ENCODE measurements at regions not wholly inside any gene's neighbourhood (a gene's known extent, or its start where the extent isn't known, plus 50 kb on each side); places are given as distances from the start of the nearest gene placed in this dataset.

- intact Hi-C loops (cut with DNase I) = no loop called here
- H3K4me1 ChIP-seq = no peaks in the 10 kb centered on the region
- H3K36me3 ChIP-seq = no peaks in the 10 kb centered on the region
- no peak for DNase-seq (ENCODE audit: extremely low spot score in 2 of 2)
- no peak overlapping the region for H3K4me3 ChIP-seq
- TF ChIP-seq POLR2A (IDR thresholded peaks at IDR 0.05) (no peak), POLR2AphosphoS5 (IDR thresholded peaks at IDR 0.05; ENCODE audit: insufficient read depth in 1 of 2, low read depth in 1 of 2) (no peak)
- no peaks in the 10 kb centered on the region for H3K9me3 ChIP-seq
- H3K27ac ChIP-seq = no peak overlapping the region
- no peaks in the 10 kb centered on the region for H3K27me3 ChIP-seq
Measured at GRCh38 chr20:22320245-22320915, 264.0 kb downstream of the FOXA2 start.

- DNase-seq (ENCODE audit: extremely low spot score in 2 of 2) = no peak
- no peaks in the 10 kb centered on the region for H3K9me3 ChIP-seq
- H3K27ac ChIP-seq = no peak overlapping the region
- no peaks in the 10 kb centered on the region for H3K4me1 ChIP-seq
- no peaks in the 10 kb centered on the region for H3K36me3 ChIP-seq
- TF ChIP-seq POLR2AphosphoS5 (IDR thresholded peaks at IDR 0.05; ENCODE audit: insufficient read depth in 1 of 2, low read depth in 1 of 2) = no peak
- no peak for TF ChIP-seq CTCF (IDR thresholded peaks at IDR 0.05)
- no peak for TF ChIP-seq POLR2A (IDR thresholded peaks at IDR 0.05)
- no peak overlapping the region for H3K4me3 ChIP-seq
- intact Hi-C loops (cut with DNase I) = loop anchor here (2.0 kb wide), 1 partner anchor 35 kb away; no protein-coding TSS in a partner anchor
- no peaks in the 10 kb centered on the region for H3K27me3 ChIP-seq
Measured at GRCh38 chr20:22315771-22316170, 268.6 kb downstream of the FOXA2 start.

- intact Hi-C loops (cut with DNase I) = no loop called here
- Histone ChIP-seq H3K4me1 (no peaks in the 10 kb centered on the region), H3K9me3 (no peaks in the 10 kb centered on the region), H3K27me3 (no peaks in the 10 kb centered on the region), H3K4me3 (no peak overlapping the region), H3K27ac (no peak overlapping the region), H3K36me3 (no peaks in the 10 kb centered on the region)
- DNase-seq (ENCODE audit: extremely low spot score in 2 of 2) = no peak
- TF ChIP-seq POLR2AphosphoS5 (IDR thresholded peaks at IDR 0.05; ENCODE audit: insufficient read depth in 1 of 2, low read depth in 1 of 2) = no peak
- TF ChIP-seq CTCF (IDR thresholded peaks at IDR 0.05) = no peak
- no peak for TF ChIP-seq POLR2A (IDR thresholded peaks at IDR 0.05)
Measured at GRCh38 chr20:22315073-22315472, 269.3 kb downstream of the FOXA2 start.

- H3K27me3 ChIP-seq = no peaks in the 10 kb centered on the region
- H3K27ac ChIP-seq = no peak overlapping the region
- H3K4me3 ChIP-seq = no peak overlapping the region
- no peaks in the 10 kb centered on the region for H3K9me3 ChIP-seq
- no peak for TF ChIP-seq POLR2A (IDR thresholded peaks at IDR 0.05)
- TF ChIP-seq POLR2AphosphoS5 (IDR thresholded peaks at IDR 0.05; ENCODE audit: insufficient read depth in 1 of 2, low read depth in 1 of 2) = no peak
- TF ChIP-seq CTCF (IDR thresholded peaks at IDR 0.05) = peak in 1 of 3 experiments; percentile 21
- no peak for DNase-seq (ENCODE audit: extremely low spot score in 2 of 2)
- intact Hi-C loops (cut with DNase I) = no loop called here
- H3K4me1 ChIP-seq = no peaks in the 10 kb centered on the region
- H3K36me3 ChIP-seq = no peaks in the 10 kb centered on the region
Measured at GRCh38 chr20:22312744-22313346, 271.5 kb downstream of the FOXA2 start.

- DNase-seq (ENCODE audit: extremely low spot score in 2 of 2) = no peak
- H3K4me1 ChIP-seq = no peaks in the 10 kb centered on the region
- no peak overlapping the region for H3K4me3 ChIP-seq
- H3K27me3 ChIP-seq = no peaks in the 10 kb centered on the region
- H3K9me3 ChIP-seq = no peaks in the 10 kb centered on the region
- no peaks in the 10 kb centered on the region for H3K36me3 ChIP-seq
- intact Hi-C loops (cut with DNase I) = no loop called here
- no peak overlapping the region for H3K27ac ChIP-seq
- TF ChIP-seq POLR2AphosphoS5 (IDR thresholded peaks at IDR 0.05; ENCODE audit: insufficient read depth in 1 of 2, low read depth in 1 of 2) (no peak), CTCF (IDR thresholded peaks at IDR 0.05) (no peak), POLR2A (IDR thresholded peaks at IDR 0.05) (no peak)
Measured at GRCh38 chr20:22308934-22309333, 275.4 kb downstream of the FOXA2 start.

All from vagina (tissue), 2 donors.